Skeletal muscle cell (primary cell): ENCODE measurements at regions not wholly inside any gene's neighbourhood (a gene's known extent, or its start where the extent isn't known, plus 50 kb on each side); places are given as distances from the start of the nearest gene placed in this dataset.

ENCODE experiments used
- DNase-seq: peaks from one replicate; pipeline ENCODE4 v3.0.0-alpha.2; 2010; ENCODE audit warnings: low read depth
- H3K4me3 ChIP-seq: 2 replicates; pipeline ENCODE4 v1.5.1; 2011; ENCODE audit warnings: low read depth, mild to moderate bottlenecking, control low read depth, low read length, moderate library complexity

- H3K4me3 ChIP-seq = no peak overlapping the region
- DNase-seq = no peak
Measured at GRCh38 chr2:187912950-187913349, 358.7 kb upstream of the TFPI start.

DNA sequence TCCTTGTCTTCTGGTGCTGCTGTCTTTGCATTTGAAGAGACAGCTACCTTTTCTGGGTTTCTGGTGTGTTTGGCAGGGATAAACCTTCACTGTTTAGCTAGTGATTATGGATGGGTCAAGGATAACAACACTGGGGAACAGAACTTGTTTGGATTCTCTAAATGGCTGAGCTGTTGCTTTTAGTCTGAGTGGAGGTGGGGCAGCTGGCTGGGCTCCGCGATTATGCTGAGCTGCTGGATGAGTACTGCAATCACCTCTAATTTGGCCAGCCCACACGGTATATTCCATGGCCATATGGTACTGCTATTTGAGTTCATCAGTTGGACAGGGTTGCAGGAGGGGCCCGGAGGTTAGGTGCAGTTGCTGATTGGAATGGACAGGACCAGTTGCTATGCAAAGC lies 361.6 kb upstream of the TFPI start:
- DNase-seq = no peak
- H3K4me3 ChIP-seq = no peak overlapping the region

DNA sequence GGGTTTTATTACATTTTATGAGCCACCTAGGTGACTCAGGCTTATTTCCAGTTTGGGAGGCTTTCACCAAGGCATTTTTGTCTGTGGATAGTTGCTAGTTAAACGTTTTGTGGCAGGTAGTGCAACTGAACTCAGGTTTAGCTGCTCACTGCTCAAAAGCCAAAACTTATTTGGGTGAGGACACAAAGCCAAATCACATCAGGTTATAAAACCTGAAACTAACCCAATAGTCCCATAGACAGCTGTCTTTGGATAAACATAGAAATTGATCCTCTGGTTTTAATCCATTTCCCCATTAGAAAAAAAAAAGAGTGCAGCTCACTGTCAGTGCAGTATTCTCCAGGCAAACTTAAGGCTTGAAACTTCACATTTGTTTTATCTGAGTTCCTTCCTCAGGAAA lies 362.6 kb upstream of the TFPI start:
- no peak for DNase-seq
- no peak overlapping the region for H3K4me3 ChIP-seq

DNA sequence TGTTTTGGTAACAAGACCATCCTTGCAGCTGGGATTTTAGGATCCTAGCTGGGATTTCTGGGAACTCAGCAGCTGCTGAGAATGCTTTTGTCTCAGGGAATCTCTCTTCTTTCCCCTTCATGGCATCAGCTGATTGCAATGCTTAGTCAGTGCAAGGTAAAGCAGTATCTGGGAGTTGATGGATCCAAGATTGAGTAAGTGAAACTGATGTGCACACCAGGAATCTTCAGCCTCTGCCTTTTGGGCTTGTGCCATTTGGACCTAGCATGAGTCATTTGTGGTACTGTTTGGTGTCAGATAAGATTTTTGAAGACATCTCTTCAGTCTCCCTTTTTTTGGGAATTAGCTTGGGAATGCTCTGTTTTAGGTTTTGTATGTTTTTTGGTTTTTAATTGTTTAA lies 363.3 kb upstream of the TFPI start:
- H3K4me3 ChIP-seq = no peak overlapping the region
- DNase-seq = no peak

GRCh38 chr2:187918996-187919821 lies 365.0 kb upstream of the TFPI start:
- H3K4me3 ChIP-seq = no peak overlapping the region
- DNase-seq = no peak

DNA sequence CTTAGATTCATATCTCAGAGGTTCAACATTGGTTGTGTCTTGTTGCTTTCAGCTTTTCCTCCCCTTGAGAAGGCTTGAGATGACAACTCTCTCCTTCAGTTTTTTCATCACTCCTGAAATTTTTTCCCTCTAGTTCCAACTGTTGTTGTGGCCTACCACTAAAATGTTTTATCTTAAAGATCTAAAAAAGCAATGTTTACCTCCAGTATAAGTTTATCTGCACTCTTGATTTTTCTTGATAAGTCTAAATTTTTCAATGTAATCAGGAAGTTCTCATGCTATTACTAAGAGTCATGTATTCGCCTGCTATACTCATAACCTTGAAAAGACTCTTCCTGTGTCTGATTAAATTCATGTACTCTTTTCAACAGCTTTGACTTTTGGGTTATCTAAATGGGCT lies 366.3 kb upstream of the TFPI start:
- H3K4me3 ChIP-seq = no peak overlapping the region
- no peak for DNase-seq

GRCh38 chr2:187922846-187923245 lies 368.6 kb upstream of the TFPI start:
- peak; percentile 9 for DNase-seq
- no peak overlapping the region for H3K4me3 ChIP-seq

DNA sequence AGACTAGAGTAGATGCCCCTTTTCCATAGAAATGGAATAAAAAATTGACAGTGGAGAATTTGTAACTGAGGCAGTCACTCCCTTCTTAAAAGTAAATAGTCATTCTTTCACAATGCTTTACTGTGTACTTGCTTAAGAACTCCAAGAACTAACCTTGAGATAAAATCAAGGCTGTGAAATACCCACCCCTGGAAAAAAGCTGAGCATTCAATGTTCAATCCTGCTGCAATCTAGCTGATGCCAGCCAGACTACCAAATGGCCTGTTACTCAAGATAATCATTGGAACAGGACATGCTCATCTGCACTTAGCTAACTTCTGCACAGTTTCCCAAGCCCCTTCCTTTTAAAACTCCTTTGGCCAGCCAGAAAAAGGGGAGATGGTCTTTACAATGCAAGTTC lies 367.4 kb upstream of the GULP1 start:
- H3K4me3 ChIP-seq = no peak overlapping the region
- DNase-seq = no peak

- H3K4me3 ChIP-seq = no peak overlapping the region
- no peak for DNase-seq
Measured at GRCh38 chr2:187934236-187934635, 357.4 kb upstream of the GULP1 start.

DNA sequence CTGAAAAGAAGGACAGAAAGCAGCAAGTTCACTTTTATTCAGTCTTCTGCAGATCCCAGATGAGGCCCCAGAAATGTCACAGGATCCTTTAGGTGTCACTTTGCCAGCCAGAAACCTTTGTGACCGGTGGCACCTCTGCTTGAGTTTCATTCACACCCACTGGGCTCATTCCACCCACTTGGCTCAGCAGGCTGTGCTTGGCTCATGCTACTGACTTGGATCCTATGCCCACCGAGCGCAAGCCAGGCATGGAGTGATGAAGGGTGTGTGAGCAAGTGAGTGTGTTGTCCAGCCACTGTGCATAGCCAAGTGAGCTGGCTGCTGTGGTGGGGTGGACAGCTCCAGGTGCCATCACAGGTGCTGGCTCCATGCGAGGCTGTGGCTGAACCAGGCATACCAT lies 357.0 kb upstream of the GULP1 start:
- DNase-seq = no peak
- H3K4me3 ChIP-seq = no peak overlapping the region

DNA sequence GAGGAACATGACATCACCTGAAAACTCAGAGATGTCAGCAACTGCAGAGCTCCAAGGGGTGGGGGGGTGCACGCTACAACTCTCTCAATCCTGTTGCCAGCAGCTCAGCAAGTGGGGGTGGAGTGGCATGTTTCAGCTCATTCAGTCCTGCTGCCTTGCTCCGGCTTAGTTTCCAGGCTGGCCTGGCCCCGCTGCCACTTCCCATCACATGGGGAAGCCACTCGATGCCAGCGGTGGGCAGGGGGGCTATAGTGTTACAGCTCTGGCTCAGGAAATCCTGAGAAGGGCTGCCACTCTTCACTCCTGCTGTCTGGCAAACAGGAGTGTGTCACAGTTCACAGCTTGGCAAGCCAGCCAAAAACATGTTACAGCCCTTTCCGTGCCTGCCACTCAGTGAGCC lies 356.5 kb upstream of the GULP1 start:
- no peak overlapping the region for H3K4me3 ChIP-seq
- DNase-seq = no peak

- no peak overlapping the region for H3K4me3 ChIP-seq
- no peak for DNase-seq
Measured at GRCh38 chr2:187936228-187936627, 355.4 kb upstream of the GULP1 start.

DNA sequence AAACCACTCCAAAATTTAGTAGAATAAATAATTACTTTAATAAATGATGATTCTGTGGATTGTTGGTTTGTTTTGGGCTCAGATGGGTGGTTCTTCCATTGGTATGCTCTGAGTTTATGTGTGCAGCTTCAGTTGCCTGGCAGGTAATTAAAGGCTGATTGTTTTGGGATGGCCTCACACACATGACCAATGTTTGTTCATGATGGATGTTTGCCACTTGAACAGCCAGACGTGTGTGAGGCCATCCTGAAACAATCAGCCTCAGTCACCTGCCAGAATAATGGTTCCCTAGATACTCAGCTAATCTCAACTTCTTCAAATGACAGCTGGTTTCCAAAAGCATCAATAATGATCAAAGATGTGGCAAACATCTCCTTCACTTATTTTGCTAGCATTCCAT lies 352.5 kb upstream of the GULP1 start:
- H3K4me3 ChIP-seq = no peak overlapping the region

DNA sequence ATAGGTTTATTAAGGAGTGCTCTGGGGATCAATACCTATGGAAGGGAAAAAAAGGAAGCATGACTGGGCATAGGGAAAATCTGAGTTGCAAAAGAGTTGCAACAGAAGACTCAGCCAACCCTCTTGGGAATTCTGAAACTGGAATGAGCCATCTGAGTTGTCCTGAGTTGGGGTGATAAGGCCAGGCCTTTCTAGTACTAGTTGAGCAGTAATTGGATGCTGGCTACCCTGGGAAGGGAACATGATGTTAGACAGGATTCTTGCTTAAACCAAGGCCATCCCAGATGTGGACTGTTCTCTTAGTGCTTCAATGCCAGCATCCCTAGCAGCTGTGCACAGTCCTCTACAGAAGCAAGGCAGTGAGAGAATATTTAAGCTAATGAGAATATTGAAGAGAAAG lies 348.8 kb upstream of the GULP1 start:
- peak; percentile 85 for DNase-seq
- H3K4me3 ChIP-seq = no peak overlapping the region

More for the DNA sequence above, 352.5 kb upstream of the GULP1 start:
- DNase-seq = no peak

DNA sequence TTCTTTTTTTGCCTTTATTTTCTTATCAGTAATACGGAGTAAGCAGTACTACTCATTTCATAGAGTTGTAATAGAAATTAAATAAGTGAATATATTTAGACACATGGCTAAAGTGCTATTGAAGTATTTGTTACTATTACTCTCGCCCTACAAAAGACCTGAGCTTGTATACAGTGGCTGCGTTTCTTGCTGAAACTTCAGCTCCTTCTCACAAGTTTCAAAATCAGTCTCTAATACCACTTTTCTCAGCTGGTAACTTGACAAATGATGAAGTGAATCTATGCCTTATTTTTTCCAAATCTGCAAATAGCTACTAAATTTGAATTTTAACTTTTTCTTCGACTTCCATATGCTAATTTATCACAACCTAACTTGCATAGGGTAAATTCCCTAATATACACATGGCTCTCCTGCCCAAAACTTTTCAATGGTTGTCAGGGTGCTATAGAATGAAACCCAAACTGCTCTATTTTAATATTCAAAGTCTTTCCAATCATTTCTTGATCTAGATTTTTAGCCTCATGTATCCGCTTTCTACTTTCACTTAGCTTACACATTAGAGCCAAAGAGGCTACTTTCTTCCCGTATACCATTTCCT lies 347.8 kb upstream of the GULP1 start:
- DNase-seq = no peak
- no peak overlapping the region for H3K4me3 ChIP-seq

- no peak overlapping the region for H3K4me3 ChIP-seq
Measured at GRCh38 chr2:187949859-187950258, 341.8 kb upstream of the GULP1 start.

GRCh38 chr2:187951470-187952218 lies 340.0 kb upstream of the GULP1 start:
- DNase-seq = no peak
- no peak overlapping the region for H3K4me3 ChIP-seq

More at GRCh38 chr2:187949859-187950258, 341.8 kb upstream of the GULP1 start:
- no peak for DNase-seq

GRCh38 chr2:187956906-187957534 lies 334.7 kb upstream of the GULP1 start:
- no peak for DNase-seq
- H3K4me3 ChIP-seq = no peak overlapping the region

GRCh38 chr2:187959821-187960220 lies 331.9 kb upstream of the GULP1 start:
- no peak for DNase-seq
- H3K4me3 ChIP-seq = no peak overlapping the region

DNA sequence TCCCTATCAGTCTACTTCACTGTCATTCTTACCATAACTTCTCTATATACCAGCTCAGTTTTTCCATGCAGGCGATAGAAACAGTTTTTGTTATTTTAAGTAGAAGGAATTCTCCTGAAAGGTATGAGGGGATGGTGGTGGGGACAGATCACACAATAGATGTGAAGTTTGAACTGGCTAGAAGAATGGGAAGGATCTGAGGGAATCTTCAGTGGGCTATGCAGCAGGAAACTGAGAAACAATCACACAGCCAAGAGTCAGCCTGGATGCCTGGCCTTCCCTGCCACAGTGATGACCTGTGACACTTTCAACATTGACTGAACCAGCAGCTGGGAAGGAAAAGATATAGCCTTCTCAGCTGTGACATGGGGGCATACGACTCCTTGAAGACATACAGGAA lies 329.1 kb upstream of the GULP1 start:
- H3K4me3 ChIP-seq = no peak overlapping the region
- no peak for DNase-seq
